ENCODE measurements at regions not wholly inside any gene's neighbourhood (a gene's known extent, or its start where the extent isn't known, plus 50 kb on each side); places are given as distances from the start of the nearest gene placed in this dataset.
A peak's percentile ranks its signal among the peaks of the same experiment; 100 is the strongest.

GRCh38 chr3:5057857-5058324, 64.2 kb upstream of the ARL8B start:
- no peak overlapping the region for H2AFZ ChIP-seq (ENCODE audit: low read depth, low read length, severe bottlenecking)
- TF ChIP-seq EZH2phosphoT487 (conservative IDR thresholded peaks at IDR 0.05; ENCODE audit: low read length): no peak
- TF ChIP-seq CTCF (IDR thresholded peaks at IDR 0.05; ENCODE audit: insufficient read depth, low read length, poor library complexity, severe bottlenecking): peak; percentile 58
- no peak overlapping the region for H3K4me2 ChIP-seq (ENCODE audit: low read depth, low read length, poor library complexity, severe bottlenecking)
- H3K4me3 ChIP-seq (ENCODE audit: insufficient read depth, low read length, poor library complexity, severe bottlenecking): no peak overlapping the region
- H3K36me3 ChIP-seq (ENCODE audit: low read length): no peaks in the 10 kb centered on the region
- no peaks in the 10 kb centered on the region for H3K27me3 ChIP-seq (ENCODE audit: low read length)
- H3K9me3 ChIP-seq (ENCODE audit: insufficient read depth, low read length): no peaks in the 10 kb centered on the region
- no peaks in the 10 kb centered on the region for H3K79me2 ChIP-seq (ENCODE audit: insufficient read depth, low read length)
- no peaks in the 10 kb centered on the region for H3K9me2 ChIP-seq (replicated peaks; ENCODE audit: insufficient read depth, low read length)
- no peak overlapping the region for H3K9ac ChIP-seq (ENCODE audit: low read length)
- H4K20me1 ChIP-seq (ENCODE audit: low read depth, low read length): no peaks in the 10 kb centered on the region
- no peaks in the 10 kb centered on the region for H3F3A ChIP-seq (ENCODE audit: insufficient read depth)
- no peak overlapping the region for H3K27ac ChIP-seq (ENCODE audit: low read depth, low read length)

- H3K9ac ChIP-seq (ENCODE audit: low read length): no peak overlapping the region
These were observed 63.6 kb upstream of the ARL8B start for GRCh38 chr3:5058471-5058951.

GRCh38 chr3:5059782-5060181, 62.3 kb upstream of the ARL8B start:
- H3K27ac ChIP-seq (ENCODE audit: low read depth, low read length): no peak overlapping the region
- no peaks in the 10 kb centered on the region for H3K27me3 ChIP-seq (ENCODE audit: low read length)
- TF ChIP-seq CTCF (IDR thresholded peaks at IDR 0.05; ENCODE audit: insufficient read depth, low read length, poor library complexity, severe bottlenecking): no peak
- no peak for TF ChIP-seq EZH2phosphoT487 (conservative IDR thresholded peaks at IDR 0.05; ENCODE audit: low read length)

More at GRCh38 chr3:5058471-5058951, 63.6 kb upstream of the ARL8B start:
- H3K27me3 ChIP-seq (ENCODE audit: low read length): no peaks in the 10 kb centered on the region
- H3K4me2 ChIP-seq (ENCODE audit: low read depth, low read length, poor library complexity, severe bottlenecking): no peak overlapping the region
- no peak overlapping the region for H3K27ac ChIP-seq (ENCODE audit: low read depth, low read length)
- H3K9me2 ChIP-seq (replicated peaks; ENCODE audit: insufficient read depth, low read length): no peaks in the 10 kb centered on the region
- H3K36me3 ChIP-seq (ENCODE audit: low read length): no peaks in the 10 kb centered on the region
- H2AFZ ChIP-seq (ENCODE audit: low read depth, low read length, severe bottlenecking): no peak overlapping the region
- no peaks in the 10 kb centered on the region for H3K79me2 ChIP-seq (ENCODE audit: insufficient read depth, low read length)
- no peaks in the 10 kb centered on the region for H4K20me1 ChIP-seq (ENCODE audit: low read depth, low read length)
- H3K9me3 ChIP-seq (ENCODE audit: insufficient read depth, low read length): no peaks in the 10 kb centered on the region
- no peaks in the 10 kb centered on the region for H3F3A ChIP-seq (ENCODE audit: insufficient read depth)
- H3K4me3 ChIP-seq (ENCODE audit: insufficient read depth, low read length, poor library complexity, severe bottlenecking): no peak overlapping the region
- no peak for TF ChIP-seq EZH2phosphoT487 (conservative IDR thresholded peaks at IDR 0.05; ENCODE audit: low read length)
- no peak for TF ChIP-seq CTCF (IDR thresholded peaks at IDR 0.05; ENCODE audit: insufficient read depth, low read length, poor library complexity, severe bottlenecking)

More at GRCh38 chr3:5059782-5060181, 62.3 kb upstream of the ARL8B start:
- Histone ChIP-seq H3K9me2 (replicated peaks; ENCODE audit: insufficient read depth, low read length) (no peaks in the 10 kb centered on the region), H2AFZ (ENCODE audit: low read depth, low read length, severe bottlenecking) (no peak overlapping the region), H3K4me3 (ENCODE audit: insufficient read depth, low read length, poor library complexity, severe bottlenecking) (no peak overlapping the region), H3K9ac (ENCODE audit: low read length) (no peak overlapping the region), H3K79me2 (ENCODE audit: insufficient read depth, low read length) (no peaks in the 10 kb centered on the region), H3F3A (ENCODE audit: insufficient read depth) (no peaks in the 10 kb centered on the region), H3K4me2 (ENCODE audit: low read depth, low read length, poor library complexity, severe bottlenecking) (no peak overlapping the region), H3K36me3 (ENCODE audit: low read length) (no peaks in the 10 kb centered on the region), H3K9me3 (ENCODE audit: insufficient read depth, low read length) (no peaks in the 10 kb centered on the region), H4K20me1 (ENCODE audit: low read depth, low read length) (no peaks in the 10 kb centered on the region)

Data from SU-DHL-6 (cell line).